ENCODE measurements at regions not wholly inside any gene's neighbourhood (a gene's known extent, or its start where the extent isn't known, plus 50 kb on each side); places are given as distances from the start of the nearest gene placed in this dataset.

DNA sequence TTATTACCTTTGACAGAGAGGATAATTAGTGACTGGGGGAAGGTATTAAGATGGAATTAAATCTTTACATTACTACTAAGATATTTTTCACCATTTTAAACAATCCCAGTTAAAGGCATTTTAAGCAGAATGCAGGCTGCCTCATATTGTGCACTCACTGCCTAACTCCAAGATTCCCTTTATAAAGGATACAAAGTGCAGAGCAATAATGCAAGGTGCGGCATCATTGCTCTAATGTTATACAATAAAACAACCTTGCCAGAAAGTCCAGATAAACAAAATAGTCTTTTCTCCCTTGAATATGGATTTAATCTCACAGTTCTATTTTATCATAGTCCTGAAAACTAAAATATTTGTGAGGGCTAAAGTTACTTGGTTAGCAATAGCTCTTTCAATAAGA is 1031.6 kb upstream of the SEMA6D start:
- no peak for TF ChIP-seq EZH2phosphoT487 (IDR thresholded peaks at IDR 0.05; ENCODE audit: borderline replicate concordance, low read depth, low read length)
- TF ChIP-seq, protein P1, sequence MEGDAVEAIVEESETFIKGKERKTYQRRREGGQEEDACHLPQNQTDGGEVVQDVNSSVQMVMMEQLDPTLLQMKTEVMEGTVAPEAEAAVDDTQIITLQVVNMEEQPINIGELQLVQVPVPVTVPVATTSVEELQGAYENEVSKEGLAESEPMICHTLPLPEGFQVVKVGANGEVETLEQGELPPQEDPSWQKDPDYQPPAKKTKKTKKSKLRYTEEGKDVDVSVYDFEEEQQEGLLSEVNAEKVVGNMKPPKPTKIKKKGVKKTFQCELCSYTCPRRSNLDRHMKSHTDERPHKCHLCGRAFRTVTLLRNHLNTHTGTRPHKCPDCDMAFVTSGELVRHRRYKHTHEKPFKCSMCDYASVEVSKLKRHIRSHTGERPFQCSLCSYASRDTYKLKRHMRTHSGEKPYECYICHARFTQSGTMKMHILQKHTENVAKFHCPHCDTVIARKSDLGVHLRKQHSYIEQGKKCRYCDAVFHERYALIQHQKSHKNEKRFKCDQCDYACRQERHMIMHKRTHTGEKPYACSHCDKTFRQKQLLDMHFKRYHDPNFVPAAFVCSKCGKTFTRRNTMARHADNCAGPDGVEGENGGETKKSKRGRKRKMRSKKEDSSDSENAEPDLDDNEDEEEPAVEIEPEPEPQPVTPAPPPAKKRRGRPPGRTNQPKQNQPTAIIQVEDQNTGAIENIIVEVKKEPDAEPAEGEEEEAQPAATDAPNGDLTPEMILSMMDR (conservative IDR thresholded peaks at IDR 0.05; ENCODE audit: low read length) = no peak
- Histone ChIP-seq H3K36me3 (ENCODE audit: insufficient read depth, low read length) (no peaks in the 10 kb centered on the region), H3K4me1 (ENCODE audit: insufficient read depth, low read length, poor library complexity, severe bottlenecking) (no peaks in the 10 kb centered on the region), H3K4me2 (ENCODE audit: low read length) (no peak overlapping the region), H3K9me2 (ENCODE audit: insufficient read depth, low read length) (no peaks in the 10 kb centered on the region), H2AFZ (ENCODE audit: low read length) (no peak overlapping the region), H3K4me3 (ENCODE audit: low read depth, low read length, poor library complexity, severe bottlenecking) (no peak overlapping the region), H3K27ac (ENCODE audit: low read depth, low read length, poor library complexity, severe bottlenecking) (no peak overlapping the region), H3K79me2 (ENCODE audit: insufficient read depth, low read depth, low read length) (no peaks in the 10 kb centered on the region), H3K9me3 (ENCODE audit: low read length) (no peaks in the 10 kb centered on the region), H4K20me1 (ENCODE audit: insufficient read depth, low read length) (no peaks in the 10 kb centered on the region)
- ChIA-PET CTCF (ENCODE audit: unreplicated experiment) (no interaction called here), POLR2A (no interaction called here)
- intact Hi-C loops (cut with micrococcal nuclease; ENCODE audit: unreplicated experiment) = no loop called here
- no peak for DNase-seq (ENCODE audit: low spot score)
- BruUV-seq (replicated peaks) = no TSS peak

DNA sequence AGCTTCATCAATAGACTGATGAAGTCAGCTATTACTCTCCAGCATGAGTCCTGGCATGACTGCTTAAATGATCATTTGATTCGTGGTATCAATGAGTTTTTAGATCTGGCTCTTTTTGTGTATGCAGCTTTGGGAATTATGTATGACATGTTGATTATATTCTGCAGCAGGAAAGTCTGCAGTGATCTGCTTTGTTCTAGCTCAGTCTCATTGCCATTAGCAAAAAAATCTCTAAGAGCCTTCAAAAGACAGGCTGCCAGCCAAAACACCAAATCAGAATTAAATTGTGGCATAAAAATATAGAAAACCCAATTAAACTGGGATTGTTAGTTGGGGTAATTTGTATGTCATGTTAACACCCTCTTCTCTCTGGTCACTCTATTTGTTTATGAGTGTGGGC is 1021.0 kb upstream of the SEMA6D start:
- ChIA-PET POLR2A (interaction anchor here (1.7 kb wide), 1 partner anchor 9 kb away, joined by 7 read pairs; no protein-coding TSS in a partner anchor), CTCF (ENCODE audit: unreplicated experiment) (no interaction called here)
- H3K4me2 ChIP-seq (ENCODE audit: low read length) = no peak overlapping the region
- no peaks in the 10 kb centered on the region for H3K9me2 ChIP-seq (ENCODE audit: insufficient read depth, low read length)
- H3K4me1 ChIP-seq (ENCODE audit: insufficient read depth, low read length, poor library complexity, severe bottlenecking) = no peaks in the 10 kb centered on the region
- no peak for TF ChIP-seq EZH2phosphoT487 (IDR thresholded peaks at IDR 0.05; ENCODE audit: borderline replicate concordance, low read depth, low read length)
- TF ChIP-seq, protein P1 (conservative IDR thresholded peaks at IDR 0.05; ENCODE audit: low read length) = no peak
- H3K9me3 ChIP-seq (ENCODE audit: low read length) = no peaks in the 10 kb centered on the region
- no peak overlapping the region for H3K4me3 ChIP-seq (ENCODE audit: low read depth, low read length, poor library complexity, severe bottlenecking)
- no peaks in the 10 kb centered on the region for H3K36me3 ChIP-seq (ENCODE audit: insufficient read depth, low read length)
- H3K27ac ChIP-seq (ENCODE audit: low read depth, low read length, poor library complexity, severe bottlenecking) = no peak overlapping the region
- intact Hi-C loops (cut with micrococcal nuclease; ENCODE audit: unreplicated experiment) = no loop called here
- H4K20me1 ChIP-seq (ENCODE audit: insufficient read depth, low read length) = no peaks in the 10 kb centered on the region
- DNase-seq (ENCODE audit: low spot score) = no peak
- no TSS peak for BruUV-seq (replicated peaks)
- no peak overlapping the region for H2AFZ ChIP-seq (ENCODE audit: low read length)
- H3K79me2 ChIP-seq (ENCODE audit: insufficient read depth, low read depth, low read length) = no peaks in the 10 kb centered on the region

DNA sequence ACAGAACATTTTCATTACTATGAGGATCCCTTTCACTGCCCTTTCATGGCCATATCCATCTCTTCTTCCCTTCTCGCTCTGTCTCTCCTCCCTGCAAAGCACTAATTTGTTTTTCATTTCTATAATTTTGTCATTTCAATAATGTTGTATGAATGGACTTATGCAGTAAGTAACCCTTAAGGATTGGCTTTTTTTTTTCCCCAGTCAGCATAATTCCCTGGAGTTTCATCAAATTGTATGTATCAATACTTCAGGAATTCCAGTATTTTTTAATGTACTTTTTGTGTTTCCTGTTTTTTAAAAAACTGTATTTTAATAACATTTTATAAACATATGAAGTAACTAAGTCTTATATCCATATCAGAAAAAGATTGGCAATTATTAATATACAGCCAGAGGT is 1016.0 kb upstream of the SEMA6D start:
- TF ChIP-seq, protein P1 (conservative IDR thresholded peaks at IDR 0.05; ENCODE audit: low read length) = no peak
- no peak for TF ChIP-seq EZH2phosphoT487 (IDR thresholded peaks at IDR 0.05; ENCODE audit: borderline replicate concordance, low read depth, low read length)
- H3K4me1 ChIP-seq (ENCODE audit: insufficient read depth, low read length, poor library complexity, severe bottlenecking) = no peaks in the 10 kb centered on the region
- no peak overlapping the region for H3K27ac ChIP-seq (ENCODE audit: low read depth, low read length, poor library complexity, severe bottlenecking)
- H3K4me2 ChIP-seq (ENCODE audit: low read length) = no peak overlapping the region
- H3K9me3 ChIP-seq (ENCODE audit: low read length) = no peaks in the 10 kb centered on the region
- DNase-seq (ENCODE audit: low spot score) = no peak
- H3K79me2 ChIP-seq (ENCODE audit: insufficient read depth, low read depth, low read length) = no peaks in the 10 kb centered on the region
- ChIA-PET CTCF (ENCODE audit: unreplicated experiment) (no interaction called here), POLR2A (no interaction called here)
- no peak overlapping the region for H3K4me3 ChIP-seq (ENCODE audit: low read depth, low read length, poor library complexity, severe bottlenecking)
- intact Hi-C loops (cut with micrococcal nuclease; ENCODE audit: unreplicated experiment) = no loop called here
- H3K9me2 ChIP-seq (ENCODE audit: insufficient read depth, low read length) = no peaks in the 10 kb centered on the region
- H4K20me1 ChIP-seq (ENCODE audit: insufficient read depth, low read length) = no peaks in the 10 kb centered on the region
- no peak overlapping the region for H2AFZ ChIP-seq (ENCODE audit: low read length)
- H3K36me3 ChIP-seq (ENCODE audit: insufficient read depth, low read length) = no peaks in the 10 kb centered on the region
- BruUV-seq (replicated peaks) = no TSS peak

Measured in OCI-LY7 (cell line).